GM20000 (cell line): ENCODE measurements at regions not wholly inside any gene's neighbourhood (a gene's known extent, or its start where the extent isn't known, plus 50 kb on each side); places are given as distances from the start of the nearest gene placed in this dataset.
"Not testable (repeated sequence)": the region's sequence is repeated elsewhere in the genome, so short reads cannot be mapped to it uniquely, and the experiment has no call there.

ENCODE experiments used
- DNase-seq: peaks from one replicate; pipeline ENCODE4 v3.0.0; 2012; ENCODE audit warnings: low spot score
- CTCF ChIP-seq: IDR thresholded peaks from 2 replicates; pipeline ENCODE4 v1.5.1; 2012; ENCODE audit warnings: mild to moderate bottlenecking, control low read depth; ENCODE audit errors: extremely low read depth, missing control alignments

DNA sequence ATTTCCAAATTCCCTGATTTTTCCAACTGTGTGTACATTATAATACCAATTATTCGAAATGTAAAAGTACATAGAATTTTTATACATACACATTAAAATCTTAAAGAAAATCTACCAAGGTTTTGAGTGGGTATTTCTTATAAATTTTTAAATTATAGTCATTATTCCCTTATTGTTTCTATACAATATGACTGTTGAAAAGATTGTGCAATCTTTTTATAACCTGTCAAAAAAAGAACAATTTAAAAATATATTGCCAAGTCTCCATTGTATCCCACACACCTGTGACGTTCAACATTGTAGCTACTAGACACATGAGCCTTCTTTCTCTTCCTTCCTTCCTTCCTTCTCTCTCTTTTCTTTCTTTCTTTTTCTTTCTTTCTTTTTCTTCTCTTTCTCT is 473.2 kb upstream of the CHRM3 start:
- no peak for DNase-seq
- no peak for TF ChIP-seq CTCF

- DNase-seq, result no peak
- no peak for TF ChIP-seq CTCF
Measured at GRCh38 chr1:238912148-238912547, 474.2 kb upstream of the CHRM3 start.

DNA sequence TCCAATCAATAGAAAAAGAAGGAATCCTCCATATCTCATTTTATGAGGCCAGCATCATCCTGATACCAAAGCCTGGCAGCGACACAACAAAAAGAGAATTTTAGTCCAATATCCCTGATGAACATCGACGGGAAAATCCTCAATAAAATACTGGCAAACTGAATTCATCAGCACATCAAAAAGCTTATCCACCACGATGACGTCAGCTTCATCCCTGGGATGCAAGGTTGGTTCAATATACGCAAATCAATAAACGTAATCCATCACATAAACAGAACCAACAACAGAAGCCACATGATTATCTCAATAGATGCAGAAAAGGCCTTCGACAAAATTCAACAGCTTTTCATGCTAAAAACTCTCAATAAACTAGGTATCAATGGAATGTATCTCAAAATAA is 483.6 kb upstream of the CHRM3 start:
- DNase-seq, result not testable (repeated sequence)

DNA sequence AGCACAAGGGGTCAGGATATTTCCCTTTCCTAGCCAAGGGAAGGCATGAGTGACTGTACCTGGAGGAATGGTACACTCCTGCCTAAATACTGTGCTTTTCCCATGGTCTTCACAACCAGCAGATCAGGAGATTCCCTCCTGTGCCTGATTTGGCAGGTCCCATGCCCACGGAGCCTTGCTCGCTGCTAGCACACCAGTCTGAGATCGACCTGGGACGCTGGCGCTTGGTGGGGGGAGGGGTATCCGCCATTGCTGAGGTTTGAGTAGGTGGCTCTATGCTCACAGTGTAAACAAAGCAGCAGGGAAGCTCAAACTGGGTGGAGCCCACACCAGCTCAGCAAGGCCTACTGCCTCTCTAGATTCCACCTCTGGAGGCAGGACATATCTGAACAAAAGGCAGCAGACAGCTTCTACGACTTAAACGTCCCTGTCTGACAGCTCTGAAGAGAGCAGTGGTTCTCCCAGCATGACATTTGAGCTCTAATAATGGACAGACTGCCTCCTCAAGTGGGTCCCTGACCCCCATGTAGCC is 486.0 kb upstream of the CHRM3 start:
- TF ChIP-seq CTCF, result no peak

GRCh38 chr1:238898856-238899255 is 487.5 kb upstream of the CHRM3 start:
- TF ChIP-seq CTCF, result no peak
- DNase-seq, result no peak

More for the DNA sequence above, 486.0 kb upstream of the CHRM3 start:
- no peak for DNase-seq

DNA sequence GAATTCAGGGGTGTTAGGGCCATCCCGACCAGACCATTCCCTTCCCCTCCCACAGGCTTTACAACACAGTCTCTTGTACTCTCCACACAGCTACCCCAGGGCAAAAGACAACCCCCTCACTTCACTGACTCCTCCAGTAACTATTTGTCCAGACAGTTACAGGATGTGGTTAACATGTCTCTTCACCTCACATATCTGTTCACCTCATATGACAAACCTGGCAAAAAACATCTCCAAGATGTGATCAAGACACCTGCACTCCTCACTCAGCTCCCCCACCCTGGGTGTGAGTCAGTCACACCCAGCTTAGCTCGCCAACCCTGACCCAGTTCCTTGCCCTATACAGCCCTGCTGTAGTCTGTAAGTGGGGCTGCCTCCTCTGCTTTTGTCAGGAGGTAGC is 490.5 kb upstream of the CHRM3 start:
- no peak for TF ChIP-seq CTCF
- DNase-seq, result no peak

- no peak for DNase-seq
- TF ChIP-seq CTCF, result no peak
Measured at GRCh38 chr1:238892612-238893011, 493.8 kb upstream of the CHRM3 start.

DNA sequence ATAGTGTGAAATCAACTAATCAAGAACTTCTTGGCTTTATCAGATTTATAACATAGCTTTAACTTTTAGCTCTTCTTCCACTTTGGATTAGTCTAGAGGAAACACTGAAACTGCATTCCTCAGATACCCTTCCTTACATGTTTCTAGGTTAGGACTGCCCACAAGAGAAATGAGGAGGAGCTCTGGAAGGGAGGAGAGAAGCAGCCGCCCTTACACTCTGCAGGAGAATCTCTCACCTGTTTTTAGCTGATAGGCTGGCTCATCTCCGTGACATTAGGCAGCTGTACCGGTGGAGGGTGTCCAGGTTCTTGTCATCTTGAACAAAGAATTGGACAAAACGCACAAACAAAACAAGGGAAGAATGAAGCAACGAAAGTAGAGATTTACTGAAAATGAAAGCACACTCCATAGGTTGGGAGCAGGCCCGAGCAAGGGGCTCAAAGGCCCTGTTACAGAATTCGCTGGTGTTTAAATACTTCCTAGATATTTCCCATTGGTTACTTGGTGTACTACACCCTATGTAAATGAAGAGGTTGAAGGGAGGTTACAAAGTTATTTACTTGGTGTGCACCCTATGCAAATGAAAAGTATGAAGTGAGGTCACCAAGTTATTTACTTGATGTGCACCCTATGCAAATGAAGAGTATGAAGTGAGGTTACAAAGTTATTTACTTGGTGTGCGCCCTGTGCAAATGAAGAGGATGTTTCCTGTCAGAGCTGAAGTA is 524.9 kb upstream of the CHRM3 start:
- no peak for DNase-seq
- TF ChIP-seq CTCF, result no peak
